ENCODE measurements at regions not wholly inside any gene's neighbourhood (a gene's known extent, or its start where the extent isn't known, plus 50 kb on each side); places are given as distances from the start of the nearest gene placed in this dataset.
"Not testable (repeated sequence)": the region's sequence is repeated elsewhere in the genome, so short reads cannot be mapped to it uniquely, and the experiment has no call there.

DNA sequence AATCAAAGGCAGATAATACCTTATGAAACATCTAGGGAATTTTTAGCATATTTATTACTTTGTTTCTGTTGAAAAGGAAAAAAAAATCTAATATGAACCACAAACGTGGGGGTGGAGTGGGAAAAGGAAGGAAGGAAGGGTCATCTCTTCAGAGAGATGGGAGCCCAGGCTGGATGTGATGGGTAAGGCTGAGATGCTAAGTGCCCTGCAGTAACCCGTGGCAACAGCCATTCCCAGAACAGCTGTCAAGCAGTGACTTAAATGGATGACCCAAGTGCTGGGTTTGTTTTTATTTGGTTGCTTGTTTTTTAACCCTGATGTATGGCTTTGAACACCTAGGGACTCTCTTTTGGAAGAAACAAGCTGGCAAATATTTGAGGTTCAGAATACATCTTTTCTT, 50.7 kb upstream of the KLF7 start:
- no peak for DNase-seq (ENCODE audit: low spot score)

- DNase-seq (ENCODE audit: low spot score) = no peak
Observed at GRCh38 chr2:207217442-207217841, 51.7 kb upstream of the KLF7 start.

- DNase-seq (ENCODE audit: low spot score) = no peak
Observed at GRCh38 chr2:207219081-207219630, 53.4 kb upstream of the KLF7 start.

DNA sequence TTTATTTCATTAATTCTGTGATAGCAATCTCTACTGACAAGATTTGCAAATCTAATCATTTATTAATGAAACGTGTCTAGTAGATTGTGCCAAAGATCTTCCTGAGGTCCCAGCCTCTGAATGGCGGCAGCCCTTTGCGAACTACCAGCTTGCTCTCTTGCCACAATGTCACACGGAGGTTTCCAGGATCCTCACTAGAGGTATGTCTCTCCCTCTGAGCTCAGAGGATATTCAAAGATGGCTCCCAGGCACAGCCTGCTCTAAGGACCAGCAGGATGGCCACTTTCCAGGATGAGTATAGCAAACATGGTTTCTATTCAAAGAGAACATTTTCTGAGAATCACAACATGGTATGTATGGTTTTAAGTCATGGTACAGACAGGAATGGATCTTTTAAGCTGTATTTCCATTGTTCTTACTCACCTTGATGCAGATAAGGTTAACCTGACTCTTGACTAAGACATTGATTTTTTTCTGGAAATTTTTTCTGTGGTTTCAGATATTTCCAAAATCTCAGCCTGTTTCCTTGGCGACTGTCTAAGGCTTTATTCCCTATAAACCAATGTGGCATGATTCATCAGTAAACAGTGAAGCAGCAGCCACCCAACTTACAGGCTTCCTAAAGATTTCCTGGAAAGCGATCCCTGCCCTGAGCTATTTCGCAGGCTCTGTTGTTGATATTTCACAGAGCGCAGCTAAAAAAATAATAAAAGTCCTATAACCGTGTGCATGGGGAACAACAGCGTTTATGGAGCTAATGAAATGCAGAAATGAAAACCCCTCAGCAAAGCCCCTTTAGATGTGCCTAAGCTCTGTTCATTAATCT, 54.1 kb upstream of the KLF7 start:
- no peak for DNase-seq (ENCODE audit: low spot score)

GRCh38 chr2:207221731-207222130, 56.0 kb upstream of the KLF7 start:
- DNase-seq (ENCODE audit: low spot score) = no peak

GRCh38 chr2:207223051-207223450, 57.3 kb upstream of the KLF7 start:
- no peak for DNase-seq (ENCODE audit: low spot score)

- no peak for DNase-seq (ENCODE audit: low spot score)
Observed at GRCh38 chr2:207224381-207224780, 58.6 kb upstream of the KLF7 start.

DNA sequence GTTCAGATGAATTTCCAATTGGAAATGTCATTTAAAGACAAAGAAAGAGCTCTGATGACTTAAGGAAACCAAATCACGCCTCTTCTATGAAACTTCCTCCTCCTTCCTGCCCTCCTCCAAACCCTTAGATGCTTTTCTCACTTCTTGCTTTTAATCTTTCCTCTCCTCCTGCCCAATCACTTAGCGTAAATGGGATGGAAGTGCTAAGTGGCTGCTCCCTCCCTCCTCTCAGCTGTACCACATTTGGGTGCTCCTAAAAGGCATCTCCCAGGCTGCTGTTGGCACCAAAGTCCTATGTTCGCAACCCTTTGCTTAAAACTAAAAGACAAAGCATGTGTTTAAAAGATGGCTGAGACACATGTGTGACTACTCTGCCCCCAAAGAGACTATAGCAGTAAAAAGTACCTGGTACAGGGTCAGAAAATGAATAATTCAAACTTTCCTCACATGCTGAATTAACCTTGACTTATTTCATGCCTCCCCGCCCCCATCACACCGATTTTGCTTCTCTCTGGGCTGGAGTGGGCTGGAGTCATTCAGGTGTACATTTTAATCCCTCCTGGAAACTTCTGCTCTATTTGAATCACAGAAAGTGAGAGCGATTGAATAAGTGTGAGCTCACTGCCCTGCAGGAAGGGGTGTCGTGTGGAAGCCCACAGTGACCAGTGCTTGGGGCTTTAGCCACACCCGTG, 59.2 kb upstream of the KLF7 start:
- no peak for DNase-seq (ENCODE audit: low spot score)

DNA sequence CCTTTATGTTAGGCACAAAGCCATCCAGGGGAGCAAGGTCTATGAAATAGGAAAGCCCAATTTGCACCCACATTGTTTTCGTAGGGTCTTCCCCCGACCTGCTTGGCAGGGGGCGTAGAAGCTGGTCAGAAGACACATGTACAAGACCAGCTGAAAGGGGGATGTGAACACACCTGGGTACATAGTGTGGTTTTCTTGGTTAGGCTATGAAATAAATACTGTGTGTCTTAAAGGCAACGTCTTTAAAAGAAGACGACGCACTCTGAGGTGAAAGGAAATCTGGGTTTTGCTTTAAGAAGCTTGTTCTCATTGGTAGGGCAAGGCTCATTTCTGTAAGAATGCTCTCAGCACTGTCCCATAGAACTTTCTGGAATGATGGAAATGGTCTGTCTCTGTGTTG, 60.0 kb upstream of the KLF7 start:
- no peak for DNase-seq (ENCODE audit: low spot score)

- no peak for DNase-seq (ENCODE audit: low spot score)
Observed at GRCh38 chr2:207226243-207226642, 60.5 kb upstream of the KLF7 start.

DNA sequence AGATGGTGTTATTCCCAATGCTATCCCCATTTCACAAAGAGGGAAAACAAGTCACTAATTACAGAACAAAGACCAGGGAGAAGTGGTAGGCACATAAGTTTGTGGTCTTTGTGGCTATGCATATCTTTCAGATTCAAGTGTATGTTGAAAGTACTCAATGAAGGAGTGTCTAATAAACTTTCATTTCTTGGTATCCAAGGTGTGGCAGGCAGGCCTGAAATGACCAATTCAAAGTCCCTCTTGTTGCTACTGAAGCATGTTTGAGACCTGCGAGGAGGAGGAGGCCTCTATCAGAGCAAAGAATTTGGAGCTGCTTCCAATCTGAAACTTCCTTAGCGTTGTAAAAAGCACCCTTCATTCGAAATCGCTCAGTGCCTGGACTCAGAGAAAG, 60.9 kb upstream of the KLF7 start:
- no peak for DNase-seq (ENCODE audit: low spot score)

DNA sequence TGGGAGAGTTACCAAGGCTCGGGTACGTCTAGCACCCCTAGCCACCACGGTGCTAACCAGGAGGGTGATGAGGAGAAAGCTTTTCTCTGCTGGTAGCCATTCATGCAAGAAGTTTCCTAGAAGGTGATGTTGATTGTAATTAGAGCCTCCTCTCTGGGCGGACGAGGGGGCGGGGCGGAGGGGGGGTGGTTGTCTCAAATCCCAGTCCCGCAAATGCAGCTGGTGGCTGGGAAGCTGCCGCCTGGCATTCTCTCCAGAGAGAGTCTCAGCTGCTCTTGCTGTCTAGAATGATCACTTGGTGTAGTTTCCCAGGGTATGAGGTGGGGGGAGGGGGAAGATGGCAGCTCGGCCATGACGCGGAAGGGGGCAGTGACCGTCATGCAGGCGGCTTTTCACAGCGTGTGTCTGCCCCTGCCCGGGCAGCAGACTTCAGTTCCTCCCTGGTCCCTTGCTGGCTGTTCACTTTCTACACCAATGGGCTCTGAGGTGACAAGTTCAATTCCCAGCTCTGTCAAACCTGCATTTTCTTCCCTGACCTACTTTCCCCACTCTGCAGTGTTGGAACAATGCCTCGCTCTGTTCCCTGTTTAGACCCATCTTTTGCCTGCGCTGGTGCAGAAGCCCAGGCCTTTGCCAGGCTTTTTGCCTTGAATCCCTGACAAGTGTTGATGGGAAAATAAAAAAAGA, 61.5 kb upstream of the KLF7 start:
- DNase-seq (ENCODE audit: low spot score) = no peak

DNA sequence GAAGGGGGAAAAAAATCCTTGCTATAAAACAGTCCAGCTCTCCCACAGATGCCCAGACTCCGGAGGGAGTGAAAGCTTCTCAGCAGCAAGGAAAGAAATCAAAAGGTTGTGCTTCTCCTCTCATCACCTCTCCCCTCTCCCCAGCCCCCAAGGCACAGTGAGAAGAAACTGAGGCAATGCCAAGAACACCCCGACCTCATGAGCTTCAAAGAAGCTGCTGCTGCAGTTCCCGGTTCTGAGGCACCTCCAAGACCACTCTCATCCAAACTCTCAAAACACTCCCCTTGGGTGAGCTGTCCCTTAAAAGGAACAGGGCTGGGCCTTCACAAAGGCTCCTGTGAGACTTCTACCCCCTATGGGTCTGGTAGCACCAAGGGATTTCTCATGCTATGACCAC, 62.0 kb upstream of the KLF7 start:
- no peak for DNase-seq (ENCODE audit: low spot score)

GRCh38 chr2:207228402-207228801, 62.7 kb upstream of the KLF7 start:
- DNase-seq (ENCODE audit: low spot score) = no peak

- no peak for DNase-seq (ENCODE audit: low spot score)
Observed at GRCh38 chr2:207229161-207229560, 63.4 kb upstream of the KLF7 start.

- DNase-seq (ENCODE audit: low spot score) = no peak
Observed at GRCh38 chr2:207230261-207231105, 64.7 kb upstream of the KLF7 start.

DNA sequence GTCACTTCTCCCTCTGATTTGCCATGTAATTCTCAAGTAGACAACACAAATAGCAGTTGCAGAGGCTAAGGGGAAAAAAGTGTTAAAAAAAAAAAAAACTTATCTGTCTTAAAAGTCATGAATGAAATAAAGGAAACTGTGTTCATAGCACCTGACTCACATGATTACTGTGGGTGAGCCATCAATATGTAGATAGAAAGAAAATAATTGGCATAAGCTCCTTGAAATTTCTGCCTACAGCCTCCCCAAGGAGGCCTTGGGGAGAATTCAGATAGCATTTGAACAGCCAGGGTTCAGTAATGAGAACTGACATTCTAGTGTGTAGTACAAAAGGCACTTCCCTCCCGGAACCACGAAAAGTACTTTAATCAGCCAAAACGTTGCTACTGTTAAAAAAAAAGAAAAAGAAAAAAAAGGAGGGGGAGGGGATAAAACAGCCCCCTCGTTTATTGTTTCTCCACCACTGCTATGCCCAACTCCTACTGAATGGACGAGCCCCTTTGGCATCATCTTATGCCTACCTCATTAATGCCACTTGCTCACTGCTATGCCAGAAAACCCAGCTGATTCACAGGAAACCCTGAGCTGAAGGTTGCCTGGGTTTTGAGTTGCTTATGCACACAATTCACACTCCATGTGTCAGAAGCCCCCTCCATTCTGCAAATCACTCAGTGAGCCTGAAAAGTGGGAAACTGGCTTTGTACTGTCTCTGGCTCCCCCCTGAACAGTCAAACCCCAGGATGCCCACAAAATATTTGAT, 65.5 kb upstream of the KLF7 start:
- no peak for DNase-seq (ENCODE audit: low spot score)

- DNase-seq (ENCODE audit: low spot score) = no peak
Observed at GRCh38 chr2:207231967-207232366, 66.2 kb upstream of the KLF7 start.

- DNase-seq (ENCODE audit: low spot score) = not testable (repeated sequence)
Observed at GRCh38 chr2:207233141-207233540, 67.4 kb upstream of the KLF7 start.

GRCh38 chr2:207233731-207234130, 68.0 kb upstream of the KLF7 start:
- DNase-seq (ENCODE audit: low spot score) = no peak

GRCh38 chr2:207235621-207236020, 69.9 kb upstream of the KLF7 start:
- no peak for DNase-seq (ENCODE audit: low spot score)
